Esophagus squamous epithelium (tissue), 4 donors: ENCODE measurements at regions not wholly inside any gene's neighbourhood (a gene's known extent, or its start where the extent isn't known, plus 50 kb on each side); places are given as distances from the start of the nearest gene placed in this dataset.

Experiments
- POLR2A ChIP-seq, 4 donors: fragments of 450-650 bp; IDR thresholded peaks; one replicate each; pipeline ENCODE4 v1.6.1; 2017; ENCODE audit warnings: antibody characterized with exemption in 4 of 4, mild to moderate bottlenecking in 4 of 4, moderate library complexity in 3 of 4
- TF ChIP-seq, protein P1 (sequence below), 6 experiments: fragments of 450-650 bp in 4 of 6; fragments of 200-600 bp in 2 of 6; sonication (generic) in 2 of 6; IDR thresholded peaks; one replicate each; pipeline ENCODE4 v1.5.1; 2016 to 2019; ENCODE audit warnings: antibody characterized with exemption in 6 of 6, mild to moderate bottlenecking in 4 of 6, moderate library complexity in 4 of 6

DNA sequence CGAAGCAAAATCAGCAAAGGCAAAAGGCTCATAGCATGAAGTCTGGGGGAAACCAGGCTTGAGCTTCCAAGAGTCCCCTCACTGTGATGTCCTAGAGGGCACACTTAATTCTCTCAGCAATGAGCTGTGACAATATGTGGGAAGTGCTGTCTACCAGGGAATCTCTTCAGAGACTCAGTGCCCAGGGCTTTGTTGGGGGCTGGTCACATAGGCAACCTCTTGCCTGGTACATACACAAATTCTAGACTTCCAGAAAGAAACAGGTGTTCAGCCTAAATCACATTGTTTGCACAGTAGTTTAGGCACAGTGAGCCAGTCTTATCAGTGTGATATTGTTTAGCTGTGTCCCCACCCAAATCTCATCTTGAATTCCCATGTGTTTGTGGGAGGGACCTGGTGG, 400.5 kb downstream of the PRDM2 start:
- TF ChIP-seq, protein P1, sequence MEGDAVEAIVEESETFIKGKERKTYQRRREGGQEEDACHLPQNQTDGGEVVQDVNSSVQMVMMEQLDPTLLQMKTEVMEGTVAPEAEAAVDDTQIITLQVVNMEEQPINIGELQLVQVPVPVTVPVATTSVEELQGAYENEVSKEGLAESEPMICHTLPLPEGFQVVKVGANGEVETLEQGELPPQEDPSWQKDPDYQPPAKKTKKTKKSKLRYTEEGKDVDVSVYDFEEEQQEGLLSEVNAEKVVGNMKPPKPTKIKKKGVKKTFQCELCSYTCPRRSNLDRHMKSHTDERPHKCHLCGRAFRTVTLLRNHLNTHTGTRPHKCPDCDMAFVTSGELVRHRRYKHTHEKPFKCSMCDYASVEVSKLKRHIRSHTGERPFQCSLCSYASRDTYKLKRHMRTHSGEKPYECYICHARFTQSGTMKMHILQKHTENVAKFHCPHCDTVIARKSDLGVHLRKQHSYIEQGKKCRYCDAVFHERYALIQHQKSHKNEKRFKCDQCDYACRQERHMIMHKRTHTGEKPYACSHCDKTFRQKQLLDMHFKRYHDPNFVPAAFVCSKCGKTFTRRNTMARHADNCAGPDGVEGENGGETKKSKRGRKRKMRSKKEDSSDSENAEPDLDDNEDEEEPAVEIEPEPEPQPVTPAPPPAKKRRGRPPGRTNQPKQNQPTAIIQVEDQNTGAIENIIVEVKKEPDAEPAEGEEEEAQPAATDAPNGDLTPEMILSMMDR (IDR thresholded peaks at IDR 0.05), result no peak
- no peak for TF ChIP-seq POLR2A (IDR thresholded peaks at IDR 0.05)
